ENCODE measurements at regions not wholly inside any gene's neighbourhood (a gene's known extent, or its start where the extent isn't known, plus 50 kb on each side); places are given as distances from the start of the nearest gene placed in this dataset.

- H3K4me1 Mint-ChIP-seq (ENCODE audit: low read depth, unreplicated experiment) = no peaks in the 10 kb centered on the region
- POLR2A ChIA-PET = no interaction called here
These were observed 72.0 kb upstream of the PAXBP1 start for GRCh38 chr21:32843561-32843960.

GRCh38 chr21:32844076-32844475 is 72.5 kb upstream of the PAXBP1 start:
- intact Hi-C loops (cut with micrococcal nuclease; ENCODE audit: unreplicated experiment) = no loop called here
- CTCF ChIA-PET = no interaction called here
- H3K4me3 Mint-ChIP-seq (ENCODE audit: unreplicated experiment) = no peak overlapping the region
- no peaks in the 10 kb centered on the region for H3K9me3 Mint-ChIP-seq (ENCODE audit: unreplicated experiment)
- no peak overlapping the region for H3K27ac Mint-ChIP-seq (ENCODE audit: unreplicated experiment)
- peaks cover 15% of the 10 kb centered on the region for H3K27me3 Mint-ChIP-seq (ENCODE audit: insufficient read depth, unreplicated experiment)
- H3K36me3 Mint-ChIP-seq (ENCODE audit: insufficient read depth, unreplicated experiment) = no peaks in the 10 kb centered on the region
- no peaks in the 10 kb centered on the region for H3K4me1 ChIP-seq
- no peak for DNase-seq
- H3K9me3 ChIP-seq = no peaks in the 10 kb centered on the region
- H3K27me3 ChIP-seq (replicated peaks; ENCODE audit: control insufficient read depth, insufficient read depth, low read length) = no peaks in the 10 kb centered on the region; the same call in 1 of the 2 replicates
- POLR2A ChIA-PET = no interaction called here
- H3K4me3 ChIP-seq (ENCODE audit: low read depth, low read length) = no peak overlapping the region
- no peaks in the 10 kb centered on the region for H3K36me3 ChIP-seq (ENCODE audit: control insufficient read depth, insufficient read depth, low read length)
- TF ChIP-seq CTCF (IDR thresholded peaks at IDR 0.05; ENCODE audit: insufficient read depth in 1 of 2, low read depth in 1 of 2, low read length in 1 of 2, severe bottlenecking in 1 of 2, unreplicated experiment in 1 of 2) = no peak
- no TSS peak for BruUV-seq (replicated peaks)
- H3K4me1 Mint-ChIP-seq (ENCODE audit: low read depth, unreplicated experiment) = no peaks in the 10 kb centered on the region

More at GRCh38 chr21:32843561-32843960, 72.0 kb upstream of the PAXBP1 start:
- Histone ChIP-seq H3K27me3 (replicated peaks; ENCODE audit: control insufficient read depth, insufficient read depth, low read length) (no peaks in the 10 kb centered on the region; the same call in 1 of the 2 replicates), H3K4me3 (ENCODE audit: low read depth, low read length) (no peak overlapping the region), H3K4me1 (no peaks in the 10 kb centered on the region), H3K9me3 (no peaks in the 10 kb centered on the region), H3K36me3 (ENCODE audit: control insufficient read depth, insufficient read depth, low read length) (no peaks in the 10 kb centered on the region)
- Mint-ChIP-seq H3K27ac (ENCODE audit: unreplicated experiment) (no peak overlapping the region), H3K27me3 (ENCODE audit: insufficient read depth, unreplicated experiment) (peaks cover 11% of the 10 kb centered on the region), H3K36me3 (ENCODE audit: insufficient read depth, unreplicated experiment) (no peaks in the 10 kb centered on the region), H3K4me3 (ENCODE audit: unreplicated experiment) (no peak overlapping the region), H3K9me3 (ENCODE audit: unreplicated experiment) (no peaks in the 10 kb centered on the region)
- no peak for TF ChIP-seq CTCF (IDR thresholded peaks at IDR 0.05; ENCODE audit: insufficient read depth in 1 of 2, low read depth in 1 of 2, low read length in 1 of 2, severe bottlenecking in 1 of 2, unreplicated experiment in 1 of 2)
- intact Hi-C loops (cut with micrococcal nuclease; ENCODE audit: unreplicated experiment) = no loop called here
- DNase-seq = no peak
- no TSS peak for BruUV-seq (replicated peaks)
- CTCF ChIA-PET = no interaction called here

GRCh38 chr21:32844653-32845436 is 73.3 kb upstream of the PAXBP1 start:
- no peaks in the 10 kb centered on the region for H3K36me3 ChIP-seq (ENCODE audit: control insufficient read depth, insufficient read depth, low read length)
- ChIA-PET POLR2A (no interaction called here), CTCF (no interaction called here)
- intact Hi-C loops (cut with micrococcal nuclease; ENCODE audit: unreplicated experiment) = no loop called here
- Mint-ChIP-seq H3K27ac (ENCODE audit: unreplicated experiment) (no peak overlapping the region), H3K9me3 (ENCODE audit: unreplicated experiment) (no peaks in the 10 kb centered on the region), H3K4me1 (ENCODE audit: low read depth, unreplicated experiment) (no peaks in the 10 kb centered on the region), H3K27me3 (ENCODE audit: insufficient read depth, unreplicated experiment) (peaks cover 17% of the 10 kb centered on the region), H3K36me3 (ENCODE audit: insufficient read depth, unreplicated experiment) (no peaks in the 10 kb centered on the region), H3K4me3 (ENCODE audit: unreplicated experiment) (no peak overlapping the region)
- H3K4me1 ChIP-seq = no peaks in the 10 kb centered on the region
- no peak overlapping the region for H3K4me3 ChIP-seq (ENCODE audit: low read depth, low read length)
- peak in 1 of 2 experiments; percentile 3 for TF ChIP-seq CTCF (IDR thresholded peaks at IDR 0.05; ENCODE audit: insufficient read depth in 1 of 2, low read depth in 1 of 2, low read length in 1 of 2, severe bottlenecking in 1 of 2, unreplicated experiment in 1 of 2)
- no peak for DNase-seq
- no peaks in the 10 kb centered on the region for H3K9me3 ChIP-seq
- BruUV-seq (replicated peaks) = no TSS peak
- H3K27me3 ChIP-seq (replicated peaks; ENCODE audit: control insufficient read depth, insufficient read depth, low read length) = no peaks in the 10 kb centered on the region; the same call in 1 of the 2 replicates
